Liver (tissue), 3 donors: ENCODE measurements at regions not wholly inside any gene's neighbourhood (a gene's known extent, or its start where the extent isn't known, plus 50 kb on each side); places are given as distances from the start of the nearest gene placed in this dataset.

ENCODE experiments used
- JUND ChIP-seq, 2 donors: IDR thresholded peaks; 2 replicates each; pipeline ENCODE4 v1.6.1; 2016; ENCODE audit warnings: antibody characterized with exemption in 2 of 2
- RAD21 ChIP-seq, 2 donors: IDR thresholded peaks; 2 replicates each; pipeline ENCODE4 v1.6.1; 2016; ENCODE audit warnings: antibody characterized with exemption in 2 of 2, mild to moderate bottlenecking in 2 of 2
- SP1 ChIP-seq: IDR thresholded peaks from 2 replicates; pipeline ENCODE4 v1.6.1; 2018; ENCODE audit warnings: antibody characterized with exemption, mild to moderate bottlenecking
- TAF1 ChIP-seq: conservative IDR thresholded peaks from 2 replicates; pipeline ENCODE4 v1.6.1; 2016; ENCODE audit warnings: antibody characterized with exemption, mild to moderate bottlenecking
- TF ChIP-seq, protein P1 (sequence below): fragments of 150-350 bp; IDR thresholded peaks from 2 replicates; pipeline ENCODE4 v1.5.1; 2017; ENCODE audit warnings: improper control_type of control experiment, low read depth, low read length; ENCODE audit not compliant: missing input control
- TF ChIP-seq, protein P2 (sequence below): IDR thresholded peaks from 2 replicates; pipeline ENCODE4 v1.6.1; 2016; ENCODE audit warnings: antibody characterized with exemption, mild to moderate bottlenecking
- TF ChIP-seq, protein P3 (sequence below): IDR thresholded peaks from 2 replicates; pipeline ENCODE4 v1.6.1; 2016; ENCODE audit warnings: antibody characterized with exemption
- donor health status: healthy.
- donor health status: healthy.

- TF ChIP-seq, protein P1, sequence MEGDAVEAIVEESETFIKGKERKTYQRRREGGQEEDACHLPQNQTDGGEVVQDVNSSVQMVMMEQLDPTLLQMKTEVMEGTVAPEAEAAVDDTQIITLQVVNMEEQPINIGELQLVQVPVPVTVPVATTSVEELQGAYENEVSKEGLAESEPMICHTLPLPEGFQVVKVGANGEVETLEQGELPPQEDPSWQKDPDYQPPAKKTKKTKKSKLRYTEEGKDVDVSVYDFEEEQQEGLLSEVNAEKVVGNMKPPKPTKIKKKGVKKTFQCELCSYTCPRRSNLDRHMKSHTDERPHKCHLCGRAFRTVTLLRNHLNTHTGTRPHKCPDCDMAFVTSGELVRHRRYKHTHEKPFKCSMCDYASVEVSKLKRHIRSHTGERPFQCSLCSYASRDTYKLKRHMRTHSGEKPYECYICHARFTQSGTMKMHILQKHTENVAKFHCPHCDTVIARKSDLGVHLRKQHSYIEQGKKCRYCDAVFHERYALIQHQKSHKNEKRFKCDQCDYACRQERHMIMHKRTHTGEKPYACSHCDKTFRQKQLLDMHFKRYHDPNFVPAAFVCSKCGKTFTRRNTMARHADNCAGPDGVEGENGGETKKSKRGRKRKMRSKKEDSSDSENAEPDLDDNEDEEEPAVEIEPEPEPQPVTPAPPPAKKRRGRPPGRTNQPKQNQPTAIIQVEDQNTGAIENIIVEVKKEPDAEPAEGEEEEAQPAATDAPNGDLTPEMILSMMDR: no peak
- no peak for TF ChIP-seq RAD21 (IDR thresholded peaks at IDR 0.05)
- no peak for TF ChIP-seq JUND (IDR thresholded peaks at IDR 0.05)
- TF ChIP-seq, protein P2, sequence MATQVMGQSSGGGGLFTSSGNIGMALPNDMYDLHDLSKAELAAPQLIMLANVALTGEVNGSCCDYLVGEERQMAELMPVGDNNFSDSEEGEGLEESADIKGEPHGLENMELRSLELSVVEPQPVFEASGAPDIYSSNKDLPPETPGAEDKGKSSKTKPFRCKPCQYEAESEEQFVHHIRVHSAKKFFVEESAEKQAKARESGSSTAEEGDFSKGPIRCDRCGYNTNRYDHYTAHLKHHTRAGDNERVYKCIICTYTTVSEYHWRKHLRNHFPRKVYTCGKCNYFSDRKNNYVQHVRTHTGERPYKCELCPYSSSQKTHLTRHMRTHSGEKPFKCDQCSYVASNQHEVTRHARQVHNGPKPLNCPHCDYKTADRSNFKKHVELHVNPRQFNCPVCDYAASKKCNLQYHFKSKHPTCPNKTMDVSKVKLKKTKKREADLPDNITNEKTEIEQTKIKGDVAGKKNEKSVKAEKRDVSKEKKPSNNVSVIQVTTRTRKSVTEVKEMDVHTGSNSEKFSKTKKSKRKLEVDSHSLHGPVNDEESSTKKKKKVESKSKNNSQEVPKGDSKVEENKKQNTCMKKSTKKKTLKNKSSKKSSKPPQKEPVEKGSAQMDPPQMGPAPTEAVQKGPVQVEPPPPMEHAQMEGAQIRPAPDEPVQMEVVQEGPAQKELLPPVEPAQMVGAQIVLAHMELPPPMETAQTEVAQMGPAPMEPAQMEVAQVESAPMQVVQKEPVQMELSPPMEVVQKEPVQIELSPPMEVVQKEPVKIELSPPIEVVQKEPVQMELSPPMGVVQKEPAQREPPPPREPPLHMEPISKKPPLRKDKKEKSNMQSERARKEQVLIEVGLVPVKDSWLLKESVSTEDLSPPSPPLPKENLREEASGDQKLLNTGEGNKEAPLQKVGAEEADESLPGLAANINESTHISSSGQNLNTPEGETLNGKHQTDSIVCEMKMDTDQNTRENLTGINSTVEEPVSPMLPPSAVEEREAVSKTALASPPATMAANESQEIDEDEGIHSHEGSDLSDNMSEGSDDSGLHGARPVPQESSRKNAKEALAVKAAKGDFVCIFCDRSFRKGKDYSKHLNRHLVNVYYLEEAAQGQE: no peak
- TF ChIP-seq TAF1: no peak
- TF ChIP-seq, protein P3, sequence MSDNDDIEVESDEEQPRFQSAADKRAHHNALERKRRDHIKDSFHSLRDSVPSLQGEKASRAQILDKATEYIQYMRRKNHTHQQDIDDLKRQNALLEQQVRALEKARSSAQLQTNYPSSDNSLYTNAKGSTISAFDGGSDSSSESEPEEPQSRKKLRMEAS: no peak
- no peak for TF ChIP-seq SP1
These were observed 511.0 kb upstream of the CDH7 start for GRCh38 chr18:65239787-65240186.
